ENCODE measurements at regions not wholly inside any gene's neighbourhood (a gene's known extent, or its start where the extent isn't known, plus 50 kb on each side); places are given as distances from the start of the nearest gene placed in this dataset.

DNA sequence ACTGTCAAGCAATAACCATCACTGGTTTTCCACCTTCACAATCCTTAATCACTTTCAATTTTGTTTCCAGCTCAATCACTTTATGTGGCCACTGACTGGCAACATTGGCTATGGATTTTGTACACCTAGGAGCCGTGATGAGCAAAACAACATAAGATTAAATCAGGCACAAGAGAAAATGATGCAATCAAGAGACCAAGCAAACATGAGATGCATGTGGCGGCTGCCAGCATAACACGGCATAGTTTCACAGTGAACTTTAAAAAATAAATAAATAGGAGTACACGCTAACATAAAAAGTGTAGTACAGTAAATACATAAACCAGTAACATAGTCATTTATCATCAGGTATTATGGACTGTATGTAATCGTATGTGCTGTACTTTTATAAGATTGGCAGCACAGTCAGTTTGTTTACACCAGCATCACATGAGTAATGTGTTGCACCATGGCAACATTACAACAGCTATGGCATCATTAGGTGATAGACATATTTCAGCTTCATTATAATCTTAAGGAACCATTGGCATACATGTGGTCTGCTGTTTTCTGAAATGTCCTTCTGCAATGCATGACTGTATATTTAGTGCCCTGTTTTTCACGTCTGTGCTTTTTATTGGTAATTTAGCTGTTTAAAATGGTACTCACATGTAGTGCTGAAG, 83.3 kb upstream of the PRDM11 start:
- no peak for DNase-seq (ENCODE audit: low read depth, low spot score)

GRCh38 chr11:45063669-45064068, 82.8 kb upstream of the PRDM11 start:
- DNase-seq (ENCODE audit: low read depth, low spot score), result no peak

DNA sequence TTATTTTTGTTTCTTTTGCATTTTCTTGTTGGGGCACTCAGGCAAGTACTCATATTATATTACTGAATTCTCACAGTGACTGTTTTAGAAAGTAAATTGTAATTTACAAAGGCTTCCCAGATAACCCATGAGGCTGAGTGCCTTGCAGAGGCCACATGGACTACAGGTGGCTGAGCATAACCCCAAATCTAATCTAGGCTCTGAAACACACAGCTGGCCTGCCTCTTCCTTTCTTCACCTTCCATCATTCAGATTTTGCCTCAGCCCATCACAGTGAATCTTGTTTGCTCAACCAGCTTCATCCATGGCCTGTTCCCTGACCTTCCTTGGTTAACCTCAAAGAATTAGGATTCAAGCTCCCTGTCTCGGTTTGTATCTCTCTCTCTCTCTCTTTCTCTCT, 78.5 kb upstream of the PRDM11 start:
- no peak for DNase-seq (ENCODE audit: low read depth, low spot score)

GRCh38 chr11:45071232-45071631, 75.2 kb upstream of the PRDM11 start:
- no peak for DNase-seq (ENCODE audit: low read depth, low spot score)

- no peak for DNase-seq (ENCODE audit: low read depth, low spot score)
Measured at GRCh38 chr11:45073685-45074141, 72.7 kb upstream of the PRDM11 start.

GRCh38 chr11:45075519-45075918, 70.9 kb upstream of the PRDM11 start:
- no peak for DNase-seq (ENCODE audit: low read depth, low spot score)

DNA sequence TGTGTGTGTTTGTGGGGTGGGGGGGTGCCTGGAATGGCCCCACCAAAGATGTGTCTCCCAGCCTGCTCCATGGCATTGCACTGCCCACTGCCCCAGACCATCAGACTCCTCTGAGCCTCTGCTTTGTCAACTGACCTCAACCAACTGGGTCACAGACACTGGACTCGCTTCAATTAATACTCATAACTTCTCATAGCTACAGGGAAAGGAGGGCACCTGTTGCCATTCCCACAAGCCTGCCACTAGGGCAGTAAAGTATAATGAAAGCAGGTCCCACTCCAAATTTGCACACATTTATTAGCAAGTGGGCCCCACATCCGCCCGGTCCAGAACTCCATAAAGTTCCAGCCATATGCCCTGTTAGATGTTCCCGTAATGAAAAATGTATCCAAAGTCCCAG, 70.5 kb upstream of the PRDM11 start:
- no peak for DNase-seq (ENCODE audit: low read depth, low spot score)

DNA sequence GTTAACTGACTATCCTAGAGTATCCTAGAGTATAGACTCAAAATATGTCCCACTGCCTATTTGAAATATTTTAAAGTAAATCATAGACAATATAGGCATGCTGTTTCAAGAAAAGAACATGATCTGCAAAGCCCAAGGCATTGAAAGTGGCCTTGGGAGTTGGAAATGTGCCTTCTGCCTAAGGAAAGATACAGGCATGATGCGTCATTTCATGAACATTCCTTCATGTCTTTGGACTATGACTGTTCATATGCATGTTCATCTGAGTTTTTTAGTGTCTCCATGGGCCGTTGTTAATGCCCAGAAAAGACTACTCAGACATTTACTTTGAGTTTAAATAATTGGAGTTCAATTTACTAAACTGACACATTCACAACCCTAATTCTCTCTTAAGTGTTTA, 69.7 kb upstream of the PRDM11 start:
- DNase-seq (ENCODE audit: low read depth, low spot score), result no peak

GRCh38 chr11:45078236-45079074, 68.0 kb upstream of the PRDM11 start:
- DNase-seq (ENCODE audit: low read depth, low spot score), result no peak

GRCh38 chr11:45079075-45079444, 67.4 kb upstream of the PRDM11 start:
- no peak for DNase-seq (ENCODE audit: low read depth, low spot score)

GRCh38 chr11:45079567-45079942, 66.9 kb upstream of the PRDM11 start:
- no peak for DNase-seq (ENCODE audit: low read depth, low spot score)

- DNase-seq (ENCODE audit: low read depth, low spot score), result no peak
Measured at GRCh38 chr11:45079943-45080719, 66.3 kb upstream of the PRDM11 start.

DNA sequence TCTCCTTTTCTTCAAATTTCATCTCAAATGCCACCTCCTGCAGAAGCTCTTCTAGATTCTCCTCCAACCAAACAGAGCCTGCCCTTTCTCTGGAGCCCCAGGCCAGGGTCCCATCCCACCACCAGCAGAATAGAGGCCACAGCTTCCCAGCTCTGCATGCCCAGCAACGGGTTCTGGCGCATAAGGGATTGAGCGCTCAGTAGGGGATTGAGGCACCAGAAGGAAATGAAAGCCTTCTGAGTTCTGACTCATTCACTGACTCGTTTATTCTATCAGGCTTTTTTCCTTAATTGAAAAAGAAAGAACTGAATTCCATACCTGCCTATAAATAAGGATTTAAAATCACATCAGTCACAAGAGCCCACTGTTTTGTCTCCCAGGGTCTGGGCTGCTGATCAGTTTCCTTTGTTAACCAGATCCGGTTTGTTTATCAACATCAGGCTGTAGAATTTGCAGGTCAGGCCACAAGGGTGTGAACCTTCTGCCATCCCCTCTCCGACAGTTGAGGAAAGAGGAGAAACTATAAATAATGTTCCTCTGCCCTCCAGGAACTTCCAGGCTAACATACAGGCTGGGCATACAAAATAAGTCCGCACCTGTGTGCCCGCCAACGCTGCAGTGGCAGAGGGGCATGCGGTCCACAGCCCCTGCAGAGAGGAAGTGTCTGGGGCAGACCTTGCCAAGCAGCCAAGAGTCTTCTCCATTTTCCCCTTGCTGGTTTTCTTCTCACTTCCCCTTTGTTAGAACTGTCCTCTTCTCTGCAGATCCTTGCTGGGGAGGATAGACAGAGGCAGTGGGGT, 63.5 kb upstream of the PRDM11 start:
- DNase-seq (ENCODE audit: low read depth, low spot score), result peak; percentile 25

DNA sequence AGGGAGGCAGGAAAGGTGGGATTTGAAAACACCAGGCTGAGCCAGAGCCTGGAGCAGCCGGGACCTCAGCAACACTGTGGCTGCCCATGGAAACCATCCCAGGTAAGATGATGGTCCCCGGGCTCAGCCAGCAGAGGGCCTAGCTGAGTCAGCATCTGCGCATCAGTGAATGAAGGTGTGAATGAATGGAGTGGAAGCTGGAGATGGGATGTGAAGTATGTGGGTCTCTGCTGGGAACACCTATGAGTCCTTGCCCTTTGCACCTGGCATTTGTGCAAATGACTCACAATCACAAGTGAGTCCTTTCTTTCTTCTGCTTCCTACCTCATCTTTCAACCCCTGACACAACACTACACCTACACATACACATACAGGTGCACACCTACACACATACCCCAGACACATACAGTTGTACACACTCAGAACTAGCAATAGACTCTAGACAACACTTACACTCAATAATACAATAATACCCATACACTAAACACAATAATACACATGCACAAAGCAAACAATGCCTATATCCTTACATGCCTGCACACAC, 62.8 kb upstream of the PRDM11 start:
- DNase-seq (ENCODE audit: low read depth, low spot score), result peak; percentile 47

DNA sequence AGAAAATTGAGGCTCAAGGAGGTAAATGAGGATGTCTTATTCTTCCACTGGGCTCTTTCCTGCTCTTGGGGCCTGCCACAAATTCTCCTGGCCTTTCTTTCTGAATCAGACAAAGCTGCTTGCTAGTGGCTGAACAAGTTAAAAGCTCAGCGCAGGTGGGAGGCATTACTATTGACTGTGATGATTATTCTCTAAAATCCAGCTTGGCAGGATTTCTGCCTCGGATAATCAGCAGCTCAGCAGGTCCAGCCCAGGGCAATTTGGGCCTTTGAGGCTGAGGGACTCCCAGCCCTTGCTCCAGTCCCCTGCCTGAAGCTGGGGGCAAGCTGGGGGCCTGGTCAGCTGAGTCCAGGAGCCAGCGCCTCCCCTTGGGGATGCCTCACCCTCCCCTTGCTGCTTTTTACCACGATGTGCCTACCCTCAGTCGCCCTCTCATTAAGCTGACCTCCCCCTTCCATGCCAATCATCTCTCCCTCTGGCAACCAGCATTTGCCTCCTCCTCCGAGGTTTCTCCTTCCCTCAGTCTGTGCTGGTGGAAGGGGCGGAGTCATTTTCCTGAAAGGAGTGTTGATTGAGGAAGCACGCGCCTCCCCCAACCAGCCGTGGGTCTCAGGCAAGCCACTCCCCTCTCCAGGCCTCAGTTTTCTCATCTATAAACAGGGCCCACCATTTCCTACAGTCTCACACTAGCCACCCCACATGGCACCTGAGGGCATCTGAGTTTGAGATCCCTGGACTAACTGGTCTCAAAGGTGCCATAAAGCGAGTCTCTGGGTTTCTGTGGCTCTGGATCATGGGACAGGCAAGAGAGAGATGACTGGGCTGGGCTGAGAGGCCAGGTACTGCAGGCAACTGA, 60.6 kb upstream of the PRDM11 start:
- DNase-seq (ENCODE audit: low read depth, low spot score), result no peak

DNA sequence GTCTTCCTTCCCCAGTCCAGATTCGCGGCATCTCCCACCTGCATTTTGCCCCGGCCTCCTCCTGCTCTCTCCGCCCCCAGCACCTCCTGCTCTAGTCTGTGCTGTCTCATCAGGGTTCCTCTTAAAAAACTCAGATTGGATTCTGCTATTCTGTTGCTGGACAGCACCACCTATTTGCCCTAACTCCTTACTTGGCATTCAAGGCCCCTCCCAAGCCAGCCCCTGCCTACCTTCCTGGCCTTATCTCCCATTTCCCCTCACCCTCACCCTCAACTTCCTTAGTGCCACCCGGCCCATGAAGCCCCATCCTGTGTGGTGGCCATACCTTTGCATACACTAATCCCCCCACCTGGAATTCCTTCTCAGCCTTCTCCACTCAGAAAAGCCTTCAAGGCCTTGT, 59.9 kb upstream of the PRDM11 start:
- no peak for DNase-seq (ENCODE audit: low read depth, low spot score)

GRCh38 chr11:45087086-45087899, 59.1 kb upstream of the PRDM11 start:
- DNase-seq (ENCODE audit: low read depth, low spot score), result no peak

- no peak for DNase-seq (ENCODE audit: low read depth, low spot score)
Measured at GRCh38 chr11:45087900-45088160, 58.6 kb upstream of the PRDM11 start.

DNA sequence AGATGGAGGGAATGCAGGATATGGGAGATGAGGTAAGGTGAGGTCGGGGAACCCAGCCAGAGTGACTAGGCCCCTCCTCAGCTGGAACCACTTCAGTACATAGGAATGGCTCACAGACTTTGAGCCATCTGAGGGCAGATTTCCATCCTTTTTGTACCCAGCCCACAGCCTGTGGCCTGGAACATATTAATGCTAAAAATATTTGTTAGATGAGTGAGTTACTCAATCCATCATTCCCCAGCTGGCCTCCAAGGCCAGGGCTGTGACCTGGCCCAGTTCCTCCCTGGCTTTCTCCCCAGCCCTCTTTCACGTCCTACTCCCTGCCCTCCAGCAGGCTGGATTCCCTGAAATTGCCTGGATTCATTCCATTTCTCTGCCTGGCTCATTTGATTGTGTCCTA, 57.2 kb upstream of the PRDM11 start:
- no peak for DNase-seq (ENCODE audit: low read depth, low spot score)
